Rectal smooth muscle tissue (tissue), 1 donor: ENCODE measurements at regions not wholly inside any gene's neighbourhood (a gene's known extent, or its start where the extent isn't known, plus 50 kb on each side); places are given as distances from the start of the nearest gene placed in this dataset.

Experiments
- H3K27ac ChIP-seq: one replicate; pipeline ENCODE4 v1.7.0; 2013; ENCODE audit warnings: low read depth, low read length, inconsistent platforms
- H3K27me3 ChIP-seq: one replicate; pipeline ENCODE4 v1.7.0; 2013; ENCODE audit warnings: low read length; ENCODE audit not compliant: control insufficient read depth, insufficient read depth
- H3K36me3 ChIP-seq: one replicate; pipeline ENCODE4 v1.7.0; 2013; ENCODE audit warnings: low read length; ENCODE audit not compliant: control insufficient read depth, insufficient read depth
- H3K4me1 ChIP-seq: one replicate; pipeline ENCODE4 v1.7.0; 2013; ENCODE audit warnings: low read length; ENCODE audit not compliant: control insufficient read depth, insufficient read depth
- H3K4me3 ChIP-seq: one replicate; pipeline ENCODE4 v1.7.0; 2013; ENCODE audit warnings: low read length
- H3K9ac ChIP-seq: one replicate; pipeline ENCODE4 v1.7.0; 2013; ENCODE audit warnings: low read length

- H3K9ac ChIP-seq = no peak overlapping the region
- no peak overlapping the region for H3K27ac ChIP-seq
- no peaks in the 10 kb centered on the region for H3K36me3 ChIP-seq
- H3K4me1 ChIP-seq = no peaks in the 10 kb centered on the region
- H3K27me3 ChIP-seq = no peaks in the 10 kb centered on the region
- H3K4me3 ChIP-seq = no peak overlapping the region
Measured at GRCh38 chr10:133035952-133036351, 51.8 kb upstream of the ADGRA1 start.

- Histone ChIP-seq H3K4me3 (no peak overlapping the region), H3K27ac (no peak overlapping the region), H3K27me3 (no peaks in the 10 kb centered on the region), H3K9ac (no peak overlapping the region), H3K36me3 (no peaks in the 10 kb centered on the region), H3K4me1 (no peaks in the 10 kb centered on the region)
Measured at GRCh38 chr10:133034762-133035161, 53.0 kb upstream of the ADGRA1 start.

- no peaks in the 10 kb centered on the region for H3K4me1 ChIP-seq
- H3K4me3 ChIP-seq = no peak overlapping the region
- H3K9ac ChIP-seq = no peak overlapping the region
- no peaks in the 10 kb centered on the region for H3K27me3 ChIP-seq
- no peaks in the 10 kb centered on the region for H3K36me3 ChIP-seq
- no peak overlapping the region for H3K27ac ChIP-seq
Measured at GRCh38 chr10:133034092-133034491, 53.6 kb upstream of the ADGRA1 start.

- Histone ChIP-seq H3K27me3 (peaks cover under 1% of the 10 kb centered on the region), H3K9ac (no peak overlapping the region), H3K27ac (no peak overlapping the region), H3K36me3 (no peaks in the 10 kb centered on the region), H3K4me1 (no peaks in the 10 kb centered on the region), H3K4me3 (no peak overlapping the region)
Measured at GRCh38 chr10:133033742-133034048, 54.0 kb upstream of the ADGRA1 start.

GRCh38 chr10:133032976-133033741 is 54.6 kb upstream of the ADGRA1 start:
- Histone ChIP-seq H3K27me3 (peaks cover 3% of the 10 kb centered on the region), H3K27ac (no peak overlapping the region), H3K9ac (no peak overlapping the region), H3K4me1 (no peaks in the 10 kb centered on the region), H3K36me3 (no peaks in the 10 kb centered on the region), H3K4me3 (no peak overlapping the region)

GRCh38 chr10:133032231-133032630 is 55.5 kb upstream of the ADGRA1 start:
- Histone ChIP-seq H3K4me3 (no peak overlapping the region), H3K9ac (no peak overlapping the region), H3K36me3 (no peaks in the 10 kb centered on the region), H3K4me1 (no peaks in the 10 kb centered on the region), H3K27me3 (peaks cover 3% of the 10 kb centered on the region), H3K27ac (no peak overlapping the region)

- Histone ChIP-seq H3K27me3 (peaks cover 6% of the 10 kb centered on the region), H3K36me3 (no peaks in the 10 kb centered on the region), H3K27ac (no peak overlapping the region), H3K9ac (no peak overlapping the region), H3K4me3 (no peak overlapping the region), H3K4me1 (no peaks in the 10 kb centered on the region)
Measured at GRCh38 chr10:133031541-133032125, 56.1 kb upstream of the ADGRA1 start.

- Histone ChIP-seq H3K4me1 (no peaks in the 10 kb centered on the region), H3K27me3 (peaks cover 8% of the 10 kb centered on the region), H3K36me3 (no peaks in the 10 kb centered on the region), H3K4me3 (no peak overlapping the region), H3K9ac (no peak overlapping the region), H3K27ac (no peak overlapping the region)
Measured at GRCh38 chr10:133030781-133031180, 56.9 kb upstream of the ADGRA1 start.

GRCh38 chr10:133030126-133030525 is 57.6 kb upstream of the ADGRA1 start:
- no peak overlapping the region for H3K27ac ChIP-seq
- H3K27me3 ChIP-seq = peaks cover 12% of the 10 kb centered on the region
- H3K4me3 ChIP-seq = no peak overlapping the region
- no peaks in the 10 kb centered on the region for H3K4me1 ChIP-seq
- no peaks in the 10 kb centered on the region for H3K36me3 ChIP-seq
- H3K9ac ChIP-seq = no peak overlapping the region

GRCh38 chr10:133028956-133029355 is 58.8 kb upstream of the ADGRA1 start:
- no peaks in the 10 kb centered on the region for H3K36me3 ChIP-seq
- H3K4me3 ChIP-seq = no peak overlapping the region
- no peaks in the 10 kb centered on the region for H3K4me1 ChIP-seq
- H3K9ac ChIP-seq = no peak overlapping the region
- H3K27ac ChIP-seq = no peak overlapping the region
- peaks cover 12% of the 10 kb centered on the region for H3K27me3 ChIP-seq

GRCh38 chr10:133028158-133028557 is 59.6 kb upstream of the ADGRA1 start:
- H3K4me1 ChIP-seq = no peaks in the 10 kb centered on the region
- H3K27me3 ChIP-seq = peaks cover 12% of the 10 kb centered on the region
- H3K27ac ChIP-seq = no peak overlapping the region
- H3K4me3 ChIP-seq = no peak overlapping the region
- no peaks in the 10 kb centered on the region for H3K36me3 ChIP-seq
- no peak overlapping the region for H3K9ac ChIP-seq

- no peak overlapping the region for H3K27ac ChIP-seq
- H3K9ac ChIP-seq = no peak overlapping the region
- H3K36me3 ChIP-seq = no peaks in the 10 kb centered on the region
- H3K4me3 ChIP-seq = no peak overlapping the region
- peaks cover 12% of the 10 kb centered on the region for H3K27me3 ChIP-seq
- no peaks in the 10 kb centered on the region for H3K4me1 ChIP-seq
Measured at GRCh38 chr10:133027482-133027881, 60.2 kb upstream of the ADGRA1 start.

GRCh38 chr10:133026726-133027395 is 60.9 kb upstream of the ADGRA1 start:
- H3K27me3 ChIP-seq = peaks cover 12% of the 10 kb centered on the region
- H3K27ac ChIP-seq = no peak overlapping the region
- no peaks in the 10 kb centered on the region for H3K4me1 ChIP-seq
- no peaks in the 10 kb centered on the region for H3K36me3 ChIP-seq
- H3K9ac ChIP-seq = no peak overlapping the region
- no peak overlapping the region for H3K4me3 ChIP-seq
